Stimulated activated CD4-positive, alpha-beta T cell treated with anti-CD3 and anti-CD28 coated beads, Interleukin-2, amount 100 ng/mL, for 48 hours (primary cell): ENCODE measurements at regions not wholly inside any gene's neighbourhood (a gene's known extent, or its start where the extent isn't known, plus 50 kb on each side); places are given as distances from the start of the nearest gene placed in this dataset.

Experiments
- DNase-seq, 2 donors: peaks; one replicate each; pipeline ENCODE4 v3.0.0-alpha.2; 2020

DNA sequence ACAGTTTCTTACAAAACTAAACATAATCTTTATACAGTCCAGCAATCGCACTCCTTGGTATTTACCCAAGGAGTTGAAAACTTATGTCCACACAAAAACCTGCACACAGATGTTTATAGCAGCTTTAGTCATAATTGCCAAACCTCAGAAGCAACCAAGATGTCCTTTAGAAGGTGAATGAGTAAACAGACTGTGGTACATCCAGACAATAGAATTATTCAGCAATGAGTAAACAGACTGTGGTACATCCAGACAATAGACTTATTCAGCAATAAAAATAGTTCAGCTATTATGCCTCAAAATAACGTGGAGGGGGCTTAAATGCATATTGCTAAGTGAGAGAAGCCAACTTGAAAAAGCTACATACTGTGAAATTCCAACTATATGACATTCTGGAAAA is 87.0 kb upstream of the GALNT2 start:
- DNase-seq = no peak

DNA sequence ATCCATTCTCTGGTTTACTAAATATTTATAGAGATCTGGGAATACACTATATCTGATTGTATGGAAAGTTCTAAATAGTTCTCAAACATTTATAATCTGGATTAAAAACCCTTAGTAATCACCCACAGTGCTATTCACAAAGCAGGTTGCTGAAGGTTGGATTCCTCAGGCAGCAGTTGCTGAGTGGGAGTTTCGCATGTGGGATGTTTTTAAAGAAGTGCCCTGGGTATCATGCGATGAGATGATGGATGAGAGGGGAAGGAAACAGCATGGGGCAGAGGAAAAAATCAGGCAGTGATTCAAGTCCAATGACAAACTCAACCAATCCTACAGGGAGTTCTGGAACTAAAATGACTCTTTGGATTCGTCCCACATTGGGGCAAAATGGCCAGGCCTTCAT is 85.3 kb upstream of the GALNT2 start:
- no peak for DNase-seq

DNA sequence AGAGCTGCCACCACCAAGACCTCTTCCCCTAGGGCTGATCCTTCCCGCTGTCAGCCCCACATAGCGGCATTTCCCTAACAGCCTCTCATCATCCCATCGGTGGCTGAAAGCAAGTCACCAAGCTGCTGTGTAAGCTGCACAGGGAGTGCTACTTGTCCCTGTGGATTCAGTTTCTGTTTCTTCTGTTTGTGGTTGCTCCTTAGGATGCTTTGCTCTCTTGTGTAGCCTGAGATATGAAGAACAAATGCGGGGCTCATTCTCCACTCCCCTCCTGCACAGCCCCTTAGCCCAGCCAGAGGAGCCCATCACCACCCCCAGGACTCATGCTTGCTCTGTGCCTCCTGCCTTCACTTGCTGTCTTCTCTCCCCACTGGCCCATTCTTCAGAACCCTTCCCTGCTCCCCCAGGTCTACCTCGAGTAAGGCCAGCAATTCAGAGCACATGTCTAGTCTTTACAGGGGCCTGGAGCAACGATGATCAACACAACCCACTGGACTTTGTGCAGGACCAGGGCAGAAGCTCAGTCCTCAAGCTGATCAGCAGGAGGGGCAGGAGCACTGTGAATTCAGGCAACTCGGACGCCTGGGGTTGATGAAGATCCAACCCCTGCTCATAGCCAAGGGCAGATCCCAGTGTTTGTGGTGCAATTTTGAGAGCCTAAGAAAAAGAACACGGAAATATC is 82.6 kb upstream of the GALNT2 start:
- no peak for DNase-seq

DNA sequence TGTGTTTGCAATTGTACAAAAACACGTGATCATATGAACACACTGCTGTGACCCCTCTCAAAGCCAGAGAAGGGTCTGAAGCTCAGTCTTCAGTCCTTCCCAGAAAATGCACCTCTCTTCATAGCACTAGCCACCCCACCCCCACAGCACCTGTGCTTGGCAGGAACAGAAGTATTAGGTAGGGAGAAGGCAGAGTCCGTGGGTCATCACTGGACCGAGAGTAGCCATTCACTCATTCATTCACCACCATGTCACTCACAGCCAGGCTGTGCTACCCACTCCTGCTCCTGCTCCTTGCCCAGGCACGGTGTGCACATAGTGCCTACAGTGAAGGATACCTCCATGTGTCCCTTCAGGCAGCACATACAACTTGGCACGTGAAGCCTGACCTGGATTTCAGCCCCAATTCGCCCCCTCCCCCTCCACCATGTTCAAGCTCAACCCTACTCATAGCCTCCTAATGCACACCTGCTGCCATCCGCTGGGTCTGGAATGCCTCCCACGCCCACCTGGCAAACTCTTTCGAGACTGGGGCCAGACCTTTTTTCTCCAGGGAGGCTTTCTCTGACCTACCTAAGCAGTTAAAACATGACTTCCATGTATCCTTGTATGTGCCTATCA is 81.9 kb upstream of the GALNT2 start:
- DNase-seq = no peak

DNA sequence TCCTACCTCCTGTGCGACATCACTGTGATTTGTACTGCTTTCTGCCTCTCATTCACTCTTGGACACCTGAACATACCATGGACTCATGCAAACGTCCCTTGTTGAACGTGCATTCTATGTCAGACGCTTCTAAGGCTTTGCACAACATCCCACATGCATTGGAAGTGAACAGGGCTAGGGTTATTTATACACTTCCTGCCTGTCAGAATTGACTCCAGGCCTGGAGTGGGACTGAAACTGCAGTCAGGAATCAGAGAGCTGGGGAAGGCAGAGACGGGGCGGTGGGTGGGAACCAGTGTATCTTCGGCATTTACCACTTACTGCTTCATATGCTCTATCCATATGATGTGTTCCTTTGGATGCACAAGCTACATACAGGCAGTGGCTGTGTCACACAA is 81.4 kb upstream of the GALNT2 start:
- DNase-seq = no peak

DNA sequence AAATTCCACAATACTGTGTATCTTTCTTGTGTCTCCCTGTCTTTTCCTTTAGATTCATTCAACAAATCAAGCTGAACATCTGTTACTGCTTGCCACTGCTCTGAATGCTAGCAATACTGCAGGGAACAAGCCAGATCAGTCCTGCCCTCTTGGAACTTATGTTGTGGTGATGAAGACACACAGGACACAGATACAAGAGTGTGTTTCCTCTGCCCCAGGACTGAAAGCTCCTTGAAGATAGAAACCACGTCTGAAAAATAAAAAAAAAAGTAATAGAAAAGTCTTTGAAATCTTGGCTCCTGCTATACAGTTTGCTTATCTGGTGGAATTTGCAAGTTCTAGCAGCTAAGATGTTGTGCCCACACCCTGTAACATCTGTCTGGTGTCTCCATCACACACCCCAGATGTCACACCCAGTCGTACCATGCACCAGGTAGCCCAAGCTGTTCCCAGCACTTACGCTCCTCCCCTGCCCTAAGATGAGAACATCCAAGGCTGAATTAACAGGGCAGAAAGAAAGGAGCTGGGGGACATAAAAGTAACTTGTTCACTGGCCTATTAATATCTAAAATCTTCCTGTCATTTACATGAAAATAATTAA is 80.2 kb upstream of the GALNT2 start:
- no peak for DNase-seq

DNA sequence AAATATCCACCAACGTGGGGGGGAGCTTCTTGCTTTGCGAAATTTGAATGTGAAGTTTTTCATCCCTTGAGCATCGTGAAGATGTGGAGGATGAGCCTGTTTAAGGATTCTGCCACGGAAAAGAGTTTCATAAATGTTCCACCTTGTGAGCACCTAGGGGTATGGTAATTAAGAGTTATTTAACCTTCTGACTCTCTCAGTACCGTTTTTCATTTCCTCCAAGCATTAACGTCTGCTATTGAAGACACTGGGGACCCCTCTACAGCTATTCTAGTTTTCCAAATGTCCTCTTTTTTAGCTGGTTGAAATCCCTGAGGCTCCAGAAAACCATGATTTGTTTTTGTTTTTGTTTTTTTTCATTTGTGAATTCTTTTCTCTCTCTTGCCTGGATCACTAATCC is 79.1 kb upstream of the GALNT2 start:
- no peak for DNase-seq

DNA sequence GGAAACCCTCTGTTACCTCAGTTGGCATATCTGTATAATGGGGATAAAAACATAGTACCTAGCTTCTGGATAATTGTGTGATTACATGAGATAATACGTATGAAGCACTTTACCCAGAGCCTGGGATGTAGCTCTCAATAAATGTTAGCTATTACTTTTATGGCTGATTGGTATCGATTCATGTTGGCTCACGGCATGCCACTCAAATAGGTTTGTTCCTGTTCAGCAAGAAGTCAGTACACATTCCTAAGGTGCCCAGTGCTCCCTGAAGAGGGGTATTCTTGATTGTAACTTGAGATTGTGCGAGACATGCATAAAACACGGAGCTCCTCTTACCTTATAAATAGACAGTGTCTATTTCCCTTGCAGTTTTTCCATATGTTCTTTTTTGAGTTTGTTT is 78.5 kb upstream of the GALNT2 start:
- DNase-seq = no peak

DNA sequence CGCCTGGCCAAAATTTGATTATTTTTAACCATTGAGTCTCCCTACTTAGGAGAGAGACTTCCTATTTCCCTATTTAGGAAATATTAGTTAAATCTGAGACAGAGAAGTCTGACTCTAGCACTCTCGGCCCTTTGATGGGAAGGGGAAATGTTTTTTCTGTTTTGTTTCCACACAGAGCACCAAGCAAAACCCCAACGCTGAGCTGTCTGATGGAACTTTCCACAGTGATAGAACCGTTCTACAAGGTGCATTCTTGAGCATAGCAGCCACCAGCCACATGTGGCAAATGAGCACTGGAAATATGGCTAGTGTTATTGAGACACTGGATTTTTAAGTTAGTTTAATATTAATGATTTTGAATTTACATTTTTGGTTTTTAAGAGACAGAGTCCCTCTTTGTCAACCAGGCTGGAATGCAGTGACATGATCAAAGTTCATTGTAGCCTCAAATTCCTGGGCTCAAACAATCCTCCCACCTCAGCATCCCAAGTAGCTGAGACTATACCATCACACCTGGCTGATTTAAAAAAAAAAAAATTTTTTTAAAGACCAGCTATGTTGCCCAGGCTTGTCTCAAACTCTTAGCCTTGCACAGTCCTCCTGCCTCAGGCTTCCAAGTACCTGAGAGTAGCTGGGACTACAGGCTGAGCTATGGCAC is 77.3 kb upstream of the GALNT2 start:
- no peak for DNase-seq

DNA sequence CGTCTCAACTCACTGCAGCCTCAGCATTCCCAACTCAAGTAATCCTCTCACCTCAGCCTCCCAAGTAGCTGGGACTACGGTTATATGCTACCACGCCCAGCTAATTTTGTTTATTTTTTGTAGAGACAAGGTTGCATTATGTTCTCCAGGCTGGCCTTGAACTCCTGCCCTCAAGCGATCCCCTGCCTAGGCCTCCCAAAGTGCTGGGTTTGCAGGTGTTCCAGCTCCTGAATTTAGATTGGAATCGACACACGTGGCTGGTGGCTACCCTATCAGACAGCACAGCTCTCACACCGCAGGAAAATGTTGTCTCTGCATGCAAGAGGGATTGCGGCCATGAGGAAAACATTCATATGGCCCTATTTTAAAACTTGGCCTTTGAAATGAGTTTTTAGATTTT is 76.7 kb upstream of the GALNT2 start:
- DNase-seq = no peak

DNA sequence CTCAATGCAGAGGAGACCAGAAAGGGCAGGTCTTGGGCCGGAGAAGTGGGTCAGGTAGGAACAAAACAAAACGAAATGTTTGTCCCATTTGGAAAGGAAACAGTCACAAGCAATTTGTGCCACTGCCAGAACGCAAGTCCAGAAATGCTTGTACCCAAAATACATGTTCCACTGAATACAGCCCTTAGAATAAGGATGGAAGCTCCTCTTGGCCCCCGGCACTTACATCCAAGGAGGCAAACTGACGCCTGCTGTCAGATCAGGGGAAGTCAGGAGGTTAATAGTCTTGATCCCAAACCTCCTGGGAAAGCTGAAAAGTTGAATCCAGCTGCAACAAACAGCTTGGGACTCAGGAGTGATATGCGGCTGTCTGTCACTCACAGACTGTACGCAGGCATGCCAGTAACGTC is 75.9 kb upstream of the GALNT2 start:
- no peak for DNase-seq

DNA sequence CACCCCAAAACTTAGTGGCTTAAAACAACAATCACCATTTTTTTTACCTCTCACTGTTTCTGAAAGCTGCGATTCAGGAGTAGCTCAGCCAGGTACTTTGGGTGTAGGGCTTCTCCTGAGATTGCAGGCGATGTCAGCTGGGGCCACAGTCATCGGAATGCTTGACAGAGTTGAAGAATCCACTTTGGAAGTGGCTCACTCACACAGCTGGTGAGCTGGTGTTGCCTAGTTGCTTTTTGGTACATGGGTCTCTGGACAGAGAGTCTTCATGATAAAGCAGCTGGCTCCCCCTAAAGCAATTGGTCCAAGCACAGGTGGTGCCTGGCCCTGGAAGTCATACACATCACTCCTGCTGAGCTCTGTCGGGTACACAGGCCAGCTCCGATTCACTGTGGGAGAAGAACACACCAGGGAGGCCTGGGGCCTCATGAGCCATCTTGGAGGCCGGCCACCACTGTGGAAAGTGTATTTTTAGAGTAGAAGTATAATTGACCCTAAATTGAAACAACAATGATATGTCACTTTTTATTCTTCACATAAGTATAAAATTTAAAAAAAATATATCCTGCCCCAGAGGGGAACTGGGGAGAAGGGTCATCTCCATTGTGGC is 75.2 kb upstream of the GALNT2 start:
- no peak for DNase-seq

DNA sequence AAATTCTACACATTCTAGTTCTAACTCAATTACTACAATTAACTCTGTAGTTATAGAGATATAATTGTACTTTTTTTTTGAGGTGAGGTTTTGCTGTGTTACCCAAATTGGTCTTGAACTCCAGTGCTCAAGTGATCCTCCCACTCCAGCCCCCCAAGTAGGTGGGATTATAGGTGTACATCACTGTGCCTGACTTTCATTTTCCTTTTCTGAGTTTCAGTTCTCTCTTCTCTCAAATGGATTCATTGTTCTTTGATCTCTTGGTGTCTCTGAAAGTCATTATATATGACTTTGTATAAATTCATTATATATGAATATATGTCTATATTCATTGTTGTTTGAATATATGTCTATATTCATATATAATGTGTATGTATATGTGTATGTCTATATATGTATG is 74.0 kb upstream of the GALNT2 start:
- DNase-seq = no peak

DNA sequence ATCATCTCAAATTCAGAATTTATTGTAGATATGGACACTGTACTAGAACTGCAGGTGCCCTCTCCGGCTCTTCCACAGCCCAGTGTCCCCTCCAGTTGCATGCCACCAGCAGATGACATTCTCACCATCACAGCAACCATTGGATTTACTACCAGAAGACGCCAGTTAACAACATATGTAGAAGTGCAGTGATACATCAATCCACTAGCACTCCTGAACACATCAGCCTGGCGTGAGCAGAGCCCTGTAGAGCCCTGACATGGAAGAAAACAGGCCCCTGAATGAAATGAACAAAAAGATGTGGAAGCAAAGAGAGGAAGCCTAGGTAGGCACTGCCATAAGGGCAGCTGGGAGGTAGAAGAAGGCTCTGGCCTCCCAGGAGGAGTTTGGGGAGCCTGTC is 73.1 kb upstream of the GALNT2 start:
- DNase-seq = no peak

DNA sequence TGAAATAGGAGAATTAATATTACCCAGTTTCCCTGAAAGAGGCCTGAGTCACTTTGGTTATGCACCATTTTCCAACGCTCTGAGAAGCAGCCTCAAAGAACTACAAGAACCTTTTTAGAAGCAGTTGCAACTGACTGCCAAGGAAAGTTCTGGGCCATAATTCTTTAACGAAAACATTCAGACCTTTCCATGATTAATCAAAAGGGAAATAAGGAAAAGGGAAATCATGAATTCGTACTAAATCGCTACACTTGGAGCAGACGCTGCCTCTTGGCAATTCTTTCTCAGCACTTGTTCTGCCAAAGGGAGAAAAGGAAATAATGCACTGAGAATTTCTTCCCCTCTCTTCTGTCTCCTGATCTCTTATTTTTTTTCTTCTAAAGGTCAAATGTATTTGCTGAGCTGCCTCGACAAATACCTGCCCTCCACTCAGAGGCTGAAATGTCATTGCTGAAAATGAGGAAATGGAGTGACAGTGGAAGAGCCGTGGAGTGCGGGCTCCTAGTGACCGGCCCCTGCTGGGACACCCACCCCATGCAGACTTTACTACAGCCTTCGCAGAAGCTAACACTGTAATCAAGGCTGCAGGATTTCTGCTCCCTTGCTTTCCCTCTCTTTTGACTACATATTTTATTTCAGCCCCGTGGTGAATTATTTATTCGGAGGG is 67.9 kb upstream of the GALNT2 start:
- DNase-seq = no peak

DNA sequence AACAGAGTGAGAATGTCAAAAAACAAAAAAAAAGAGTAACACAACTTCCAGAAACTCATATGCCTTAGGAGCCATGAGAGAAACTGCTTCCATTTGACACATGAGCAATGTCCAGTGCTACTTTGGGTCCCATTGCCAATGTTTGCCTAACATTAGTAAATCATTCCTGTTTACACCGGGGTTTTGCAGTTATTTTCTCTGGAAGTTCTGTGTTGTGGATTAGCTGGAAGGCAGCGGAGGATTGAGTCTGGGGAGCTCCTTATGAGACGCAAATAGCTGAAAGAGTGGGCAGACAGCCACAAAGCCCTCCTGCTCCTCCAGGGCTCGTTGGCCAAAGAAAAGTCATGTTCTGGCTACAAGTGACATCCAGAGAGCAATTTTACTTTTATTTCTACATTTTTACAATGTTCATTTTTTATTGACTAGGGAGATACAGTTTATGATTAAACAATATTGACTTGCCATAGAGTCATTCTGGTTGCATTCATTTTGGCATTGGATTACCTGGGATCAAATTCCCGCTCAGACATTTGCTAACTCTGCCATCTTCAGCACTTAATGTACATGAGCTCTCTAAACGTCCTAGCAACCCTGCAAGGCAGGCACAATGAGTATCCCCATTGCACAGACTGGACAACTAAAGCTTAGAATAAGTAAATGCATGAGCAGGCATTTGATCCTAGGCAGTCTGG is 66.4 kb upstream of the GALNT2 start:
- no peak for DNase-seq

DNA sequence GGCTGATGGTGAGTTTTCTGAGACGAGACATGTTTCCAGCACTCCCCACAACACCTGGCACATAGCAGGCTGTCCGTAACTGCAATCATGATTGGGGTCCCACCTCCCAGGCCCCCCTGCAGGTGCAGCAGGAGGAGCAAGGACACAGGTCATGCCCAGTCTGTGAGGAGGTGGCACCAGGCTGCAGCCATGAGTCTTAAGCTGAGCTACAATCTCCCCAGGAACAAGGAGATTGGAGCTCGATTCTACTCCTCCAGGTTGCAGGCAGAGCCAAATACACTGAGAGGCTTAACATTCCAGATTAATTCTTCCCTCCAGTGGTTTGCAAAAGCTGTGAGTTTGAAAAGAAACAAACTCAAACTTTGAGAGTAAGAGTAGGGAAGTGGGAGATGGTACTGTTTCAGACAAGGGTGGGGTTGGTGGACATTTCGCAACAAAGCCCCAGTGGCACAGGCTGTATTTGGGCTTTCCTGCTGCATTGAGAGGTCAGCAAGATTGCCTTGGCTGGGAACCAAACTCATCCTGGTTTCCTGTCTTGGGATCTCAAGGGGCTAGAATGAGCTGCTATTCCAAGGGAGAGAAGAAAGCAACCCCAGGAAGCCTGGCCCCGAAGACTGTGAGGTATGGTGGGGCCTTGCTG is 64.8 kb upstream of the GALNT2 start:
- DNase-seq = no peak

DNA sequence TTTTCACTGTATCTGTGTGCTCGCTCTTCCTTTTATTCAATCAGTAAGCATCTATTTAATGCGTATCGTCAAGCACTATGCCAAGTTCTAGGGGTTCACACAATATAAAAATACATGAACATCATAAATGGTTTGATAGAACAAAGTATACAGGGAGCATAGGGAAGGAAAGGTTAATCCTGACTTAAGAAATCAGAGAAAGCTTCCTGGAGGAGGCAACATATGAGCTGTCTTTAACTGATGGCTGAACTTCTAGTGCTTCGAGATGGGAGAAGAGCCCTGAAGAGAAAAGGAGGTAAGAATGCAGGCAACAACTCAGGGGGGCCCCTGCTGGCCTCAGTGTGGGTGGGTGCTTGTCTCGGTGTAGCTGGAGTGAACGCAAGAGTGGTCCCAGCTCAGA is 63.6 kb upstream of the GALNT2 start:
- no peak for DNase-seq

DNA sequence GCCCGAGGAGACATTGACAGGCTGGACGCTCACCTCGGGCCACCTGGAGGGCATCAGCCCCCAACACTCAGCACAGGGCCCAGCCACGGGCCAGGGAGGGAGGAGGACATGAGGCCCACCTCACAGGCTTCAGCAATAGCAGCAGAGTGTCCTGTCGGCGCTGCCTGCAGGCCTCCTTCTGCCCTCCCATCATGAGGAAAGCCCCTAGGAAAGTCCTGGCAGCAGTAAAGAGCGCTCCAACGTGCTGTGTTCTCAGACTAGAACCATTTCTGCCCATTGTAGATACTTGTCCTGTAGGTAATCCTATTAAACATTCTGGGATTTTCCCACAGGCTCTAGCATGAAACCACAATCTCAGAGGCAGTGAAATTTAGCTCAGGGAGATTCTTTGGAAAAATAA is 62.0 kb upstream of the GALNT2 start:
- DNase-seq = no peak

DNA sequence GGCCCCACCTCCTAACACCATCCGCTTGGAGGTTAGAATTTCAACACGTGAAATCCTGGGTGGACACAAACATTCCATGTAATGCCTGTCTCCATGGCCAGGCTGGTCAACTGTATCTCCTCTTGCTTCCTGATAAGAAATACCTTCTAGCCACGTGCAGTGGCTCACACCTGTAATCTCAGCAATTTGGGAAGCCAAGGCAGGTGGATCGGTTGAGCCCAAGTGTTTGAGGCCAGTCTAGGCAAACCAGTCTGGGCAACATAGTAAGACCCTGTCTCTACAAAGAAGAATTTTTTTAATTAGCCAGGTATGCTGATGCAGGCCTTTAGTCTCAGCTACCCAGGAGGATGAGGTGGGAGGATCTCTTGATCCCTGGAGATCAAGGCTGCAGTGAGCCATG is 58.3 kb upstream of the GALNT2 start:
- DNase-seq = no peak

DNA sequence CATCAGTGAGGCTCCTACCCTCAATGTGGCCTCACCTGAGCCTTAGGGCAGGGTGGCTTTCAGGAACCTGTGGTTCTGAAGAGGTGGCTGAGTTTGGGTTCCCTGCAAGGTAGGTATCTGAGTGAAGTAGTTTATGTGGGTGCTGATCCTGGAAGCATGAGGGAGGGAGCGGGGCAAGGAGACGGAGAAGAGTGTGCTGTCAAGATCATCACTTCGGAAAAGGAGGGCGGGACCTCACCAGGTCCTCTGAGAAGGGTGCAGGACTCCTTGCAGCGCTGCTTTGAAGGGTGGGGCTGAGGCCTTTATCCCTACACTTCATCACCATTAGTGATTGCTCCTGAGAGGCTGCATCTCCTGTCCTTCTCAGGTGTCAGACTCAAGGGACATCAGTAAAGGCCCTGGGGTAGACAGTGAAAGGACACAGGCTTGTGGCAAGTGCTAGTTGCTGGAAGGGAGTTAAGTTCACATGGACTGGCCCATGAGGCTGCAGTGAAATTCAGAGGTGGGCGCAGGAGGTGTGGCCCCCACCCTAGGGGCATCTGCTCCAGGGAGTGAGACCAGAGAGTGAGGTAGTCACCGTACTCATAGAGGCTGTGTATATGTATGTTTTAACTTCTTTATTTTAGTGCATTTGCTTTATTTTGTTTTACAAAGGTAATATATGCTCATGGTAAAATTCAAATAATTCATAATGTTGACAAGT is 57.3 kb upstream of the GALNT2 start:
- DNase-seq = no peak
